Thyroid gland (tissue), 4 donors: ENCODE measurements at regions not wholly inside any gene's neighbourhood (a gene's known extent, or its start where the extent isn't known, plus 50 kb on each side); places are given as distances from the start of the nearest gene placed in this dataset.

Experiments used
- DNase-seq, 2 donors: peaks; one replicate each; pipeline ENCODE4 v3.0.0-alpha.2; 2019
- H3K27ac ChIP-seq, 3 donors: fragments of 200-600 bp; sonication (generic); 1 replicate in 2 of 3; 2 replicates in 1 of 3; pipeline ENCODE4 v1.5.1; 2016 to 2019; ENCODE audit warnings: mild to moderate bottlenecking in 1 of 3, moderate library complexity in 1 of 3
- H3K27me3 ChIP-seq: fragments of 200-600 bp; sonication (generic); one replicate; pipeline ENCODE4 v1.5.1; 2019
- H3K36me3 ChIP-seq, 2 donors: fragments of 200-600 bp; sonication (generic); one replicate each; pipeline ENCODE4 v1.5.1; 2016 to 2019
- H3K4me1 ChIP-seq, 2 donors: fragments of 200-600 bp; sonication (generic); one replicate each; pipeline ENCODE4 v1.5.1; 2017 to 2019
- H3K4me3 ChIP-seq, 3 donors: fragments of 200-600 bp; sonication (generic); replicated peaks in 1 of 3; 1 replicate in 2 of 3; 2 replicates in 1 of 3; pipeline ENCODE4 v1.5.1; 2016; ENCODE audit warnings: mild to moderate bottlenecking in 1 of 3
- H3K9me3 ChIP-seq: fragments of 200-600 bp; sonication (generic); one replicate; pipeline ENCODE4 v1.5.1; 2017
- POLR2A ChIP-seq, 2 donors: fragments of 450-650 bp; IDR thresholded peaks; one replicate each; pipeline ENCODE4 v1.6.1; 2017; ENCODE audit warnings: antibody characterized with exemption in 2 of 2, mild to moderate bottlenecking in 2 of 2, moderate library complexity in 1 of 2
- WGBS, 2 donors: methylation state at CpG; one replicate each; pipeline ENCODE4 v1.1.5; 2017; 5-methylcytosine and 5-hydroxymethylcytosine counted together
- intact Hi-C: fragments of 100-400 bp; cut with DNase I; formaldehyde crosslinking; loops from one replicate; pipeline ENCODE4 v1.15.1; 2023
- TF ChIP-seq, protein P1 (sequence below), 6 experiments: fragments of 200-600 bp in 3 of 6; fragments of 450-650 bp in 3 of 6; sonication (generic) in 3 of 6; IDR thresholded peaks; one replicate each; pipeline ENCODE4 v1.5.1; 2016 to 2019; ENCODE audit warnings: antibody characterized with exemption in 6 of 6, mild to moderate bottlenecking in 2 of 6, inconsistent platforms in 1 of 6, moderate library complexity in 1 of 6

DNA sequence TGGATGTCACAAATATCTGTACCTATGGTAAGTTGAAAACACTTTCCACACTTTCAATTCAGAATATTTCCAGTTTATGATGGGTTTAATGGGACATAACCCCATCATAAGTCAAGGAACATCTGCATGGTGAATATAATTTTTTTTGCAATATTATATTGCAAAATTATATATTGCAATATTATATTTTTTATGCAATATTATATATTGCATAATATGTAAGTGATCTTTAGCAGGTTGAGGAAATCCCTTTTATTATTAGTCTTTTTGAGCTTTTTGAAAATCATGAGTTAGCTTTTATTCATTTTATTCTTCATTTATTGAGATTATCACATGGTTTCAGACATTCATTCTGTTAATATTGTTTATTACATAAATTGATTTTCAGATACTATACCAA lies 342.2 kb upstream of the GALNT5 start:
- no peak overlapping the region for H3K4me3 ChIP-seq
- no peaks in the 10 kb centered on the region for H3K36me3 ChIP-seq
- H3K27ac ChIP-seq: no peak overlapping the region
- intact Hi-C loops: no loop called here
- TF ChIP-seq, protein P1, sequence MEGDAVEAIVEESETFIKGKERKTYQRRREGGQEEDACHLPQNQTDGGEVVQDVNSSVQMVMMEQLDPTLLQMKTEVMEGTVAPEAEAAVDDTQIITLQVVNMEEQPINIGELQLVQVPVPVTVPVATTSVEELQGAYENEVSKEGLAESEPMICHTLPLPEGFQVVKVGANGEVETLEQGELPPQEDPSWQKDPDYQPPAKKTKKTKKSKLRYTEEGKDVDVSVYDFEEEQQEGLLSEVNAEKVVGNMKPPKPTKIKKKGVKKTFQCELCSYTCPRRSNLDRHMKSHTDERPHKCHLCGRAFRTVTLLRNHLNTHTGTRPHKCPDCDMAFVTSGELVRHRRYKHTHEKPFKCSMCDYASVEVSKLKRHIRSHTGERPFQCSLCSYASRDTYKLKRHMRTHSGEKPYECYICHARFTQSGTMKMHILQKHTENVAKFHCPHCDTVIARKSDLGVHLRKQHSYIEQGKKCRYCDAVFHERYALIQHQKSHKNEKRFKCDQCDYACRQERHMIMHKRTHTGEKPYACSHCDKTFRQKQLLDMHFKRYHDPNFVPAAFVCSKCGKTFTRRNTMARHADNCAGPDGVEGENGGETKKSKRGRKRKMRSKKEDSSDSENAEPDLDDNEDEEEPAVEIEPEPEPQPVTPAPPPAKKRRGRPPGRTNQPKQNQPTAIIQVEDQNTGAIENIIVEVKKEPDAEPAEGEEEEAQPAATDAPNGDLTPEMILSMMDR (IDR thresholded peaks at IDR 0.05): no peak
- TF ChIP-seq POLR2A (IDR thresholded peaks at IDR 0.05): no peak
- no peaks in the 10 kb centered on the region for H3K27me3 ChIP-seq
- DNase-seq: no peak
- H3K9me3 ChIP-seq: no peaks in the 10 kb centered on the region
- H3K4me1 ChIP-seq: no peaks in the 10 kb centered on the region

DNA sequence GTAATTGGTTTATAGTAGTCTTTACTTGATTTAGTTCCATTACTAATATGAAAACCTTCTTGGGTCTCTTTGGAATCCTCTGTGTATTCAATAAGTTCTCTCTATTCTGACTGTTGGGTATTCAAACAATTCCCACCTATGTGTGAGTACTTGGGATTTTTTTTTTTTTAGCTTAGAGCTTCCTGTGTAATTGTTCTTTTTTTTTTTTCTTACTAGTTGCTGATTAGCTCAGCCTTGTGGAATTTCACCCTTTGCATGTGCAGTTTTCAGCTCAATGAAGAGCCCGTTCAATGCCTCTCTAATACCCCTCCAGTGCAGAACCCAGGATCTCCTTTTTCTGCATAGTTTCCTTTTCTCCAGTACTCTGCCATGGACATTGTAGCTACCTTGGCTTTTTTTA lies 339.1 kb upstream of the GALNT5 start:
- no peaks in the 10 kb centered on the region for H3K27me3 ChIP-seq
- WGBS, 2 donors: 29 to 49% methylated on average over 1 of the region's 1 CpG
- H3K27ac ChIP-seq: no peak overlapping the region
- no peak overlapping the region for H3K4me3 ChIP-seq
- H3K4me1 ChIP-seq: no peaks in the 10 kb centered on the region
- intact Hi-C loops: no loop called here
- H3K36me3 ChIP-seq: no peaks in the 10 kb centered on the region
- TF ChIP-seq, protein P1 (IDR thresholded peaks at IDR 0.05): no peak
- no peak for TF ChIP-seq POLR2A (IDR thresholded peaks at IDR 0.05)
- no peaks in the 10 kb centered on the region for H3K9me3 ChIP-seq
- no peak for DNase-seq

DNA sequence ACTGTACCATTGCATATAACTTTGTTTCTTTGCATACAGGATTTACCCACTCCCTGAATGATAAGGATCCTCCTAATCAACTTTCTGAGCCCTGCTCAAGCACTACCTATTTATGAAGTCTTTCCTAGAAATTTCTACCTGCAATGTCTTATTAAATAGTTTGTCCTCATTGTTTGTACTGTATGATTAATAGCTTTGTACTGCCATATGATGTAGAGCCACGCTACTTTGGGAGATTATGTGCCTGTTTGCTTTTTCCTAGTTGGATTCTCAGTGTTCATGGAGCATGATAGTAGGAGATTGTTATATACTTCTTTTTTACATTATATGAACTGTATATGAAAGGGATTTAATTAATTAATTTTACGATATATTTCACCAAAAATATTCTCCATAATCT lies 327.1 kb upstream of the GALNT5 start:
- Histone ChIP-seq H3K4me1 (peaks cover 0 to 2% of the 10 kb centered on the region in 2 donors), H3K27ac (no peak overlapping the region), H3K9me3 (no peaks in the 10 kb centered on the region), H3K4me3 (no peak overlapping the region), H3K27me3 (no peaks in the 10 kb centered on the region), H3K36me3 (no peaks in the 10 kb centered on the region)
- no peak for DNase-seq
- intact Hi-C loops: no loop called here
- 85 to 94% methylated on average over 2 of the region's 2 CpGs for WGBS, 2 donors
- no peak for TF ChIP-seq POLR2A (IDR thresholded peaks at IDR 0.05)
- TF ChIP-seq, protein P1 (IDR thresholded peaks at IDR 0.05): no peak

DNA sequence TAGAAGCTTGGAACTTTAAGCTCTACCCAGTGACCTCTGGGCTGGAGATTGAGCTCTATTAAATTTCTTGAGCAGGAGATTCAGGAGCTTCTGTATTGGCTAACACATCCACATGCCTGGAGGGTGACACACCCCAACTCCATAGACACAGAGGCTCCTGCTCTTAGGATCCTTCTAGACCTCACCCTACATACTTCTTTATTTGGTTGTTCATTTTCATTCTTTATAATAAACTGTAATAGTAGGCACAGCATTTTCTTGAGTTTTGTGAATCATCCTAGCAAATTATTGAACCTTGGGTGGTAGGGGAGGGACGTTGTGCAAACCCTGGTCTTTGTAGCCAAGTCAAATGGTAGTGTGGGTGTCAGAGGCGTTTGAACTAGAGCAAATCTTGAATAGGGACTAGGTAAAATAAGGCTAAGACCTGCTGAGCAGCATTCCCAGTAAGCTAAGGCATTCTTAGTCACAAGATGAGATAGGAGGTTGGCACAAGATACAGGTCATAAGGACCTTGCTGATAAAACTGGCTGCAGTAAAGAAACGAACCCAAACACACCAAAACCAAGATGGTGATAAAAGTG lies 323.8 kb upstream of the GALNT5 start:
- DNase-seq: no peak
- intact Hi-C loops: no loop called here
- H3K27ac ChIP-seq: no peak overlapping the region
- no peaks in the 10 kb centered on the region for H3K36me3 ChIP-seq
- H3K27me3 ChIP-seq: no peaks in the 10 kb centered on the region
- H3K4me3 ChIP-seq: no peak overlapping the region
- peaks cover 0 to 9% of the 10 kb centered on the region in 2 donors for H3K4me1 ChIP-seq
- TF ChIP-seq, protein P1 (IDR thresholded peaks at IDR 0.05): no peak
- TF ChIP-seq POLR2A (IDR thresholded peaks at IDR 0.05): no peak
- H3K9me3 ChIP-seq: no peaks in the 10 kb centered on the region
- 63 to 65% methylated on average over 3 of the region's 3 CpGs for WGBS, 2 donors

DNA sequence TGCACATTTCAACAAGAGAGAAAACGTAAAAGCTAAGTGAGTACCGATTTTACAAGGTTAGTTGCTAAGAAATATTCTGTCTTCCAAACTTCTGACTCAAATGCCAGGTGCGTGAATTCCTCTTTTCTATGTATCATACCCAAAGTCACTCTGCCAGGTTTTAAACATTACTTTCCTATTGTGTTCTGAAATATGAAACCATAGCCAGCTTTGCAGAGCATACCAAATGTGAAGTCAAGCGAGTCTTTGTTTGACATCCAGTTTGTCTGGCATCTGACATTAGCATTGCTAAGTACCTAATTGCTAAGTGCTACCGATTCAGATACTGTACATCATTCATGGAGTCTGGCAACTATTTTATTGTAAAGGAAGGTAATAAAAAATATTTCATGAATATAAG lies 321.9 kb upstream of the GALNT5 start:
- H3K9me3 ChIP-seq: no peaks in the 10 kb centered on the region
- TF ChIP-seq POLR2A (IDR thresholded peaks at IDR 0.05): no peak

DNA sequence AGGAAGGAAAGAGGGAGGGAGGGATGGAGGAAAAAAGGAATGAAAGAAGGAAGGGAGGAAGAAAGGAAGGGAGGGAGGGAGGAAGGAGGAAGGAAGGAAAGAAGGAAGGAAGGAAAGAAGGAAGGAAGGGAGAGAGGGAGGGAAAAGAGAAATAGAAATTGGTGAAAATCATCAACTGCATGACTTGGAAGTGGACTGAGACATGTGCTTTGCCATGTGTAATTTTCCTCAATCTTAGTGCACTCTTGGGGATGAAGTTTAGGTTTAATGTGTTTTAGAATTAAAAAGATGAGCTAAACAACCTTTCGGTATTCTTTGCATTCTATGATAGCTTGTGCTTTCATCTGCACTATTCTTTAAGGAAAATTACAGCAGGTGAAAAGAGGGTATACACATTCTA lies 320.1 kb upstream of the GALNT5 start:
- Histone ChIP-seq H3K9me3 (no peaks in the 10 kb centered on the region), H3K27me3 (no peaks in the 10 kb centered on the region), H3K4me1 (peaks cover 0 to 9% of the 10 kb centered on the region in 2 donors), H3K36me3 (no peaks in the 10 kb centered on the region), H3K4me3 (no peak overlapping the region), H3K27ac (no peak overlapping the region)
- intact Hi-C loops: no loop called here
- no peak for DNase-seq
- WGBS, 2 donors: 96 to 97% methylated on average over 1 of the region's 1 CpG
- TF ChIP-seq, protein P1 (IDR thresholded peaks at IDR 0.05): no peak
- no peak for TF ChIP-seq POLR2A (IDR thresholded peaks at IDR 0.05)

More for the DNA sequence above, 321.9 kb upstream of the GALNT5 start:
- Histone ChIP-seq H3K36me3 (no peaks in the 10 kb centered on the region), H3K27me3 (no peaks in the 10 kb centered on the region), H3K4me3 (no peak overlapping the region), H3K27ac (no peak overlapping the region), H3K4me1 (peaks cover 0 to 9% of the 10 kb centered on the region in 2 donors)
- 48 to 50% methylated on average over 5 of the region's 5 CpGs for WGBS, 2 donors
- no peak for DNase-seq
- intact Hi-C loops: no loop called here
